Peyer's patch (tissue), 4 donors: ENCODE measurements at regions not wholly inside any gene's neighbourhood (a gene's known extent, or its start where the extent isn't known, plus 50 kb on each side); places are given as distances from the start of the nearest gene placed in this dataset.

Experiments
- CTCF ChIP-seq, 6 experiments: fragments of 450-650 bp in 4 of 6; fragments of 200-600 bp in 2 of 6; sonication (generic) in 1 of 6; IDR thresholded peaks; one replicate each; pipeline ENCODE4 v1.5.1; 2017 to 2019; ENCODE audit warnings: antibody characterized with exemption in 6 of 6, mild to moderate bottlenecking in 3 of 6, moderate library complexity in 1 of 6
- POLR2A ChIP-seq, 2 donors: fragments of 450-650 bp; IDR thresholded peaks; one replicate each; pipeline ENCODE4 v1.5.1; 2017; ENCODE audit warnings: antibody characterized with exemption in 2 of 2, mild to moderate bottlenecking in 2 of 2, moderate library complexity in 2 of 2

- TF ChIP-seq CTCF (IDR thresholded peaks at IDR 0.05) (no peak), POLR2A (IDR thresholded peaks at IDR 0.05) (no peak)
These were observed 297.3 kb upstream of the PRKCQ start for GRCh38 chr10:6877336-6877721.
